Kidney tubule cell (primary cell): ENCODE measurements at regions not wholly inside any gene's neighbourhood (a gene's known extent, or its start where the extent isn't known, plus 50 kb on each side); places are given as distances from the start of the nearest gene placed in this dataset.
"Not testable (repeated sequence)": the region's sequence is repeated elsewhere in the genome, so short reads cannot be mapped to it uniquely, and the experiment has no call there.

Experiments
- DNase-seq: peaks from one replicate; pipeline ENCODE4 v3.0.0-alpha.2; 2018; ENCODE audit warnings: low spot score

DNA sequence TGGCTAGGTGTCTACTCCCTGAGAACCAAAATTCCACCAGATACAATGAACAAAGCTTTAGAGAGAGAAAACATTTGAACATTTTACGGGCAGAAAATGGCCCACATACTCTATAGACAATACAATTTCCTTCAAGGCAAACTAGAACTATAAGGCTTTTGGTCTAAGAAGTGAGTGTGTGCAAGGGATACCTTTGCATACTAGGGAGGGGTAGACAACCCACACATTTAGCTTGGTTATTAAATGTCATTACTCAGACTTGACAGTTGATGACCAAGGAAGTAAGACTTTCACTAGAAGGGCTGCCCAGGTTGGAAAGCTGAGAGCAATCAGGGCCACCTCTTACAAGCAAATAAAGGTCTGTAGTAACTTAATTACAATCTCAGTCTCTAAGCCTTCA, 64.0 kb upstream of the PLEKHM1 start:
- not testable (repeated sequence) for DNase-seq

DNA sequence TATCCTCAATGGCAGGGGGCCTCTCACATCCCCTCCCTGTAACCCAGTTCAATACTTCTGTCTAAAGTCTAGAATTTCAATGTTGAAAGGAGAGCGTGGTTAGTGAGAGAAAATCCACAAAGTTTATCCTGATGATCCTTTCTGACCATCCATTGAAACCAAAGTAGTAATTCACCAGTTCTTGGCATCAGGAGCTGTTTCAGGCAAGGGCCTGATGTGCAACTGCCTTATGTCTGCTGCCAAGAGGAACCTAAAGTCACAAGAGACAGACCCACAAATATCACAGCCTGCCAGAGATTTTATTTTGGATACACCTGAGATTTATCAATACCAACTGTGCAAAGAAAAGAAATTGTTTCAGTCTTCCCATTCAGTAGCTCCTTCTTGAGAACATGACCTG, 68.3 kb upstream of the PLEKHM1 start:
- not testable (repeated sequence) for DNase-seq

DNA sequence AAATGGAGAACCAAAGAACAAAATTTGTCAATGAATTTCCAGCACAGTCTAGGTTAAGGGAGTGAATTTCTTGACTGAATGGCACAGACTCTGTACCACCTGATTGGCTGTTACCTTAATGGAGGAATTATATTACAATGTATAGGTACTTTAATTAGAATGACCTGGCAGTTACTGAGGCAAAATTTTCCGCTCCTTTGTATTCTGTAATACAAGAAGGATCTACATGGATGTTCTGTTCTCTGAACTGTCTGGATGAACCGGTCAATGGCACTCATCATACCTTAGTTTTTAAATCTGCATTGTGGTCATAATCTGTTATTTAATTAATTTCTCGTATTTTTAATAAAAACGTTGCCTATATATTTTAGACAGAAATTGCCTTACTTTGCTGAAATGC, 72.3 kb upstream of the PLEKHM1 start:
- not testable (repeated sequence) for DNase-seq

DNA sequence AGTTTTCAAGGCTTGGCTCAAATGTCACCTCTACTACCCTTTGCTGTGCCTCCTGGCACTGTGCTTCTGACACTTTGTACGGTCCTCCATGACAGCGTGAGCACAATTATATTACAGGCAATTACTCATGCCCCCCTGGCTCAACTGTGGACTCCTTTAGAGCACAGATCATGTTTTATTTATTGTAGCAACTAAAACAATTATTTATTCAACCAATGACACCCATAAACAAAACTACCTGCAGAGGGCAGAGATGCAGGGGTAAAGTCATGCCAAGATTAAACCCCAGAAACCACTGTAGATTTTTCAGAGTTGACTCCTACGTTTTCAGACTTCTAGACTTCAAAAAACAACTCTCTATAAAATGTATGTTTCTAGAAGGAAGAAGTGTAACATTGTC, 72.8 kb upstream of the PLEKHM1 start:
- not testable (repeated sequence) for DNase-seq

DNA sequence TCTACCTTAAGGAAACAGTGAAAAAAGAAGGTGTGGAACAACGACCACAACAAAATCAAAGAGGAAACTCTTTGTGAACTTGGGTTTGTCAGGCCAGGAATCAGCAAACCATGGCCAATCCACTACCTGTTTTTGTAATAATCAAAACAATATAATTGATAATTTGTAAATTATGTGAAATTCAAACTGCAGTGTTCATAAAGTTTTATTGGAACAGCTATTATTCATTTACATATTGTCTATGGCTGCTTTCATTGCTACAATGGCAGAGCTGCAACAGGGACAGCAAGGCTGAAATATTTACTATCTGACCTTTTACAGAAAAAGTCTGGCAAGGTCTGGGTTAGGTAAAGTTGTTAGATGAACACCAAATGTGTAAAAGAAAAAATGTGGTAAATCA, 77.8 kb upstream of the PLEKHM1 start:
- DNase-seq = not testable (repeated sequence)

DNA sequence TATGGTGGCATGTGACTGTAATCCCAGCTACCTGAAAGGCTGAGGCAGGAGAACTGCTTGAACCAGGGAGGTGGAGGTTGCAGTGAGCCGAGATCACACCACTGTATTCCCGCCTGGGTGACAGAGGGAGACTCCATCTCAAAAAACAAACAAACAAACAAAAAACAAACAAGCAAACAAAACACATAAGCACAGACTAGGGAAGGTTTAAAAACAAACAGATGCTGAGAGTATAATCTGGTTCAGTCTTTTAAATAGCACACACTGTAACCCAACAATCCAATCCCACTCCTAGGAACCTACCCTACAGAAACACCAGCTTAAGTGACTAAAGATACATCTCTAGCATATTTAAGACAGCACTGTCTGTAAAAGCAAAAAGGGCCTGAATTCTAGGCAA, 82.8 kb upstream of the PLEKHM1 start:
- DNase-seq = peak; percentile 1

DNA sequence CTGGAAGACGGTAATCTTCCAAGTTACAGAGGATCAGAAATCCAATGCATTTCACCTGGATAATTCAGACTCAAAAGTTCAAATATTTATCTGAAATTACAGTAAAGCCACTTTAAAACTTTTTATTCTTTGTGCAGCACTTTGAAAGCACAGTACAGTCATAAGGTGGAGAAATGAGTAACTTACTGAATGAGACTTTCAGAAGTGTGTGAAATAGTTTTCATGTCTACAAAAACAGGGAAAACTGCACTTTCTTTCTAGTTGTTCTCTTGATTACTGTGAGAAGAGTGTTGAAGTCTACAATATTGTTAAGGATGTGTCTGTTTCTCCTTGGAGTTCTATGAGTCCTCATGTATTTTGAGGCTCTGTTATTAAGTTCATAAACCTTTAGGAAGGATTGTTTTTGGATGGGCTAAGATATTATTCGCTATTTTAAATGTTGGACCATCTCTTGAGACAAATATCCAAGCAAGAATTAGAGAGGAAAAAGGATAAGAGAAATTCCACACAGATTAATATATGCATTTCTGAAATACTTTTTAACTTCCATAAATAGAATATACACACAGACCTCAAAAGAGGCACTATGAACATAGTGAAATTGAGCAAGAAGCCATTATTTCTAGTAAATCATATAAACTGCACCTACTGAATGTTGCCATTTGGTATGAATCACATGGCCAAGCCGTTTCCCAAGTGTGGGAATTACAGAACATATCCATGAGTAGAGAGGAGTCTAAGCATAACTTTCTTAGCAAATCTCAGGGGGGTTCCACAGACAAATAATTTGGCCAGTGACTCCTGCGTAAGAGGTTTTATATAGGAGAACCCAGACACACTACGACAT, 83.6 kb upstream of the PLEKHM1 start:
- peak; percentile 1 for DNase-seq

DNA sequence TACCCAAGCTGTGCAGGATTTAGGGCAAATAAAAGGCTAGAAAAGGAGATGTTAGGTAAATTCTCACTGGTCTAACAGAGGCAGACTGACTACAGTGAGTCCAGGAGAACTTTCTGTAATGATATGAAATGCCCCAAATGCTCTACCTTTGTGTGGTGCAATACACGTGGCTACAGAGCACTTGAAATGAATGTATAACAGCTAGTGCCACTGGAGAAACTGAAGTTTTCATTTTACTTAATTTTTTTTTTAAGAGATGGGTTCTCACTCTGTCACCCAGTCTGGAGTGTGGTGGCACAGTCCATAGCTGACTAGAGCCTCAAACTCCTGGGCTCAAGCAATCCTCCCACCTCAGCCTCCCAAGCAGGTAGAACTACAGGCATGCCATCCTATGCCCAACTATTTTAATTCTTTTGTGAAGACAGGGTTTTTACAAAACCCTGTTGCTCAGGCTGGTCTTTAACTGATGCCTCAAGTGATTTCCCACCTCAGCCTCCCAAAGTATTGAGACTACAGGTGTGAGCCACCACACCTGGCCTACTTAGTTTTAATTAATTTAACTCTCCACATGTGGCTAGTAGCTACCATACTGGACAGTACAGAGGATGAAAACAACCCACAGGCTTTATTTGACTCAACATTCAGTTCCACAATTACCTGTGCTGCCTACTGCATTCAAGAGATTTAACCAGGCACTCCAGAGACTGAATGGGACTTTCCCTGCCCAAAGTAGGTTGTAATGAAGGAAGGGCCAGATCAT, 84.8 kb upstream of the PLEKHM1 start:
- peak; percentile 1 for DNase-seq

DNA sequence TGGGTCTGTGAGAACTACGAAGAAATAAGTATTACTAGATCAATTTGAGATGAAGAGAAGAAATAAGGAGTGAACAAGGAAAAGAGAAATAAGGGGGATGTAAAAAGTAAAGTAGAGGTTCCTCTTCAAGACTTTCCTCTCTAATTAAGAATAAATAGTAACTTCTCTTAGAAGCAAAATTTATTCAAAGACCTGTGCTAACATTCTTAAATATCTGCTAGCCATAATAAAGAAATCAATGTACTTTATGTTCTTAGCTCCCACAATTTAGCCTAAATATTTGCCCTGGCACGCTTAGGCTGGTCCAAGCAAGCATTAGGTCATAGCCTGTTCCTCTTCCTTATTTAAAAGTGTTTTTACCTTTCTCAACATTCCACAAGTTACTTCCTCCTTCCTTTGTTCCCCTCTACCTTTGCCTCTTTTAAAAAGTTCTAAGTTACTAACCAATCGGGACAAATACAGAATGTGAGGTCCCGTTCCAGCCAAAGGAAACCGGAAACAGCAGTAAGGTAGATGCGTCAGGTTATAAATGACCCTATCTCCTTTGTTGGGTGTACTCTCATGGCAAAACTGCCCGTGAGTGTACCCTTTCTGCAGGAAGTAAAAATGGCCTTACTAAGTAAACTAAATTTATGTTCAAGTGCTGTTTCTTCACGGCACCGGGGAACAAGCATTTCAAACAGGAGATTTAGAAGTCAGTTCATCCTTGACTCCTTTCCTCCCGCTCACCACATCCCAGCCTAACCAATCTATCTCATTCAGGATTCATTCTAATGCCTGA, 86.2 kb upstream of the PLEKHM1 start:
- peak; percentile 30 for DNase-seq

DNA sequence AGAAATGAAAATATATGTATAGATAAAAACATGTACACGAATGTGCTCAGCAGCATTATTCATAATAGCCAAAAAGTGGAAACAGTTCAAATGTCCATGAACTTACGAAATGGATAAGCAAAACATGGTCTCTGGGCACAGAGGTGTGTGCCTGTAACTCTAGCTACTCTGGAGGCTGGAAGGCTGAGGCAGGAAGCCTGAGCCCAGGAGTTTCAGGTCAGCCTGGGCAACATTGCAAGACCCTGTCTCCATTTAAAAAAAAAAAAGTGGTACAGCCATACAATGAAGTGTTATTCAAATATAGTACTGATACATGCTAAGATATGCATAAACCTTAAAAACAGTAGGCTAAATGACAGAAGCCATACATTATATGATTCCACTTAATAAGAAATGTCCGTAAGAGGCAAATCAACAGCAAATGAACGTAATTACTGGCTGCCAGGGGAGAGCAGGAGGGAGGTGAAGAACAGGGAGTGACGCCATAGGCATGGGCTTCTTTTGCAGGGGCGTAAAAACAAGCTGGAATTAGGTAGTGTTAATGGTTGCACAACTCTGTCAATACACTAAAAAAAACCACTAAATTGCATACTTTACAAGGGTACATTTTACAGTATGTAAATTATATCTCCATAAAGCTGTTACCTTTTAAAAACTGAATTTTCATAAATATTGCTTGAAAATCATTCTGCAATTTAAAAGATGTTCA, 87.2 kb upstream of the PLEKHM1 start:
- peak; percentile 0 for DNase-seq

DNA sequence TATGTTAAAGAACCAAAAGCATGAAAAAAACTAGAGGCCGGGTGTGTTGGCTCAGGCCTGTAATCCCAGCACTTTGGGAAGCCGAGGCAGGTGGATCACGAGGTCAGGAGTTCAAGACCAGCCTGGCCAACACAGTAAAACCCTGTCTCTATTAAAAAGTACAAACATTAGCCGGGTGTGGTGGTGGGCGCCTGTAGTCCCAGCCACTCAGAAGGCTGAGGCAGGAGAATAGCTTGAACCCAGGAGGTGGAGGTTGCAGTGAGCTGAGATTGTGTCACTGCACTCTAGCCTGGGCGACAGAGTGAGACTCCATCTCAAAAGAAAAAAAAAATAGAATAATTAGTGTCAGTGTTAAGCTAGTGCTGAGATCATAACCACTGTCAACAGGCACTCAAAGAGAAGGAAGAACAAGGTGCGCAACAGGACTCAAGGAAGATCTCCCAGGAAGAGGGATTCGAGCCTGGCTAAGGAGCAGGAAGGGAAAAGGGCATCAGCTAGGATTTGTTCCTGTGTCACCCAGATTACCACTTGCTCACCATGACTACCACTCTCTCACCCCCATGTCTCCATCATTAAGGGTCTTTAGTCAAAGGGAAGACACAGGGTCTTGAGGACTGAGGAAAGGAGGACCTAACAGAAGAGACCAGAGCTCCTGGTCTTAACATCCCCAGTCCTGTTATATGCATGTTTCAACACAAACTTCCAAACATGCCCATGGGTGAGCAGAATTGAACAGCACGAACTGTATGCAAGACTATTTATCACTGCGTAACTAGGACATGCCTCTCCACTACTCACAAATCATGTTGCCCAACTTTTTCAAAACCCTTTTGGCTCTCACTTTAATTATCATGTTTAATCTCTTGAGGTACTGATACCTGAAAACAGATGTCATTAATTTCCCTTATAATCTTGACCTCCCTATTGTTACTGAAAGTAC, 88.3 kb upstream of the PLEKHM1 start:
- DNase-seq = peak; percentile 1

DNA sequence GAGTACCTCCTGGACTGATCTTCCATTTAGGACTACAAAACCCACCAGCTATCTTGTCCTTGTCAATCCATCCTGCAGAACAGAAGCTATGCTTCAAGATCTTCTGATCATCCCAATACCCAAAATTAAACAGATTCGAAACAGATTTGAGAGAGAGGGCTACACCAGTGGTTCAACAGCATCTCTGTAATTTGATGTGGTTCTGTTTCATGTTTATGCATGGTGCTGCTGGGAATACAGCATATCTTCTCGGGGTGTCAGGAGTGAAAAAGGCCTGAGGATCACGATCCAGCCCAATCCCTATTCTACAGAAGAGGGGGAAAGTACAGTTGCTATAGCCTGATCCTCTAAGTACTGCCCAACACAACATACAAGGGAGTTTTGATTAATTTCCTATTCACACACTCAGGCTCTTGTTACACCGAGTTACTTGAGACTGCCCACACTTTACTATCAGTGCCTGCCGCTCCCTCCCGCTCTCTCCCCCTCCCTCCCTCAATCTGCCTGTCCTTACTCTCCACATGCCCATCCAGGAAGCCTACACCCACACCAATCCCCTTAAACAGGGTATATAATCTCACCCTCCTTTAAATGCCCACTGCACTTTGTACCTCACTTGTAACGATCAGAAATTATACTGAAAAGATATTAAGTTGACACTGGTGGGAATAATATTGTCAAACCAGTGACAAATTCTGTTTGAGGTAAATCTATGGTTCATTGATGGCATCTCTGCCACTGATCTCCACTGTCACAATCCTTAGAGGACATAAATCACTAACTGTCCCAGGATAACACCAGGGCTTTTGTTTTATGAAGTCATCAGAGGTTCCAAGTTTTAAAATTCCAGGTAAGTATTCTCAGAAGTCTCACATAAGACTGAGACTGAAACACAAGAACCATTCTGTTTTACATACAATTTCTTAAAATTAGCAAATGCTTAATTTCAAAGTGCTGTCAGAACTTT, 89.3 kb upstream of the PLEKHM1 start:
- DNase-seq = no peak

DNA sequence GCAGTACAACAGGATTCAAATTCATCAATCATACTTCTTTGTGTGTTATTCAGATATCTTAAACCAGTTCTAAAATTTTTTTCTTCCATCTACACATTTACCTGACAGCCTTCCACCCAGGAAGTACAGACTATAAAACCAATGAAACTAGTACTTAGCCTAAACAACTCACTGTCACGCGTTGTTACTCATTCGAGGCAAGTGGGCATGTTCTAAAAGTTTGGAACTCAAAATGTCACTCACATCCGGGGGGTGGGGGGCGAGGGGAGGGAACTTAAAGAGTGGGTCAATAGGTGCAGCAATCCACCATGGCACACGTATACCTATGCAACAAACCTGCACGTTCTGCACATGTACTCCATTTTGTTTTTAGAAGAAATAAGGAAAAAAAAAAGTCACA, 90.4 kb upstream of the PLEKHM1 start:
- DNase-seq = peak; percentile 23

DNA sequence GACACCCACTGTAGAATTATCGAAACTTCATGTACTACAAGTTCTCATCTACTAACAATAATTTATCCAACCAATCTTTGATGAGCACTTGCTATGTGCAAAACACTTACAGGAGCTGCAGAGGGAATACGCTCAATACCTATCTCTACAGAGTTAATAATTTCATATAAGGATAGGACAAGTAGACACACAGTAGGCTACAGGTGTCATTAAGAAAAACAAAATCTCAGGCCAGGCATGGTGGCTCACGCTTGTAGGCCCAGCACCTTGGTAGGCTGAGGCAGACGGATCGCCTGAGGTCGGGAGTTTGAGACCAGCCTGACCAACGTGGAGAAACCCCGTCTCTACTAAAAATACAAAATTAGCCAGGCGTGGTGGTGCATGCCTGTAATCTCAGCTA, 91.3 kb upstream of the PLEKHM1 start:
- DNase-seq = peak; percentile 1

DNA sequence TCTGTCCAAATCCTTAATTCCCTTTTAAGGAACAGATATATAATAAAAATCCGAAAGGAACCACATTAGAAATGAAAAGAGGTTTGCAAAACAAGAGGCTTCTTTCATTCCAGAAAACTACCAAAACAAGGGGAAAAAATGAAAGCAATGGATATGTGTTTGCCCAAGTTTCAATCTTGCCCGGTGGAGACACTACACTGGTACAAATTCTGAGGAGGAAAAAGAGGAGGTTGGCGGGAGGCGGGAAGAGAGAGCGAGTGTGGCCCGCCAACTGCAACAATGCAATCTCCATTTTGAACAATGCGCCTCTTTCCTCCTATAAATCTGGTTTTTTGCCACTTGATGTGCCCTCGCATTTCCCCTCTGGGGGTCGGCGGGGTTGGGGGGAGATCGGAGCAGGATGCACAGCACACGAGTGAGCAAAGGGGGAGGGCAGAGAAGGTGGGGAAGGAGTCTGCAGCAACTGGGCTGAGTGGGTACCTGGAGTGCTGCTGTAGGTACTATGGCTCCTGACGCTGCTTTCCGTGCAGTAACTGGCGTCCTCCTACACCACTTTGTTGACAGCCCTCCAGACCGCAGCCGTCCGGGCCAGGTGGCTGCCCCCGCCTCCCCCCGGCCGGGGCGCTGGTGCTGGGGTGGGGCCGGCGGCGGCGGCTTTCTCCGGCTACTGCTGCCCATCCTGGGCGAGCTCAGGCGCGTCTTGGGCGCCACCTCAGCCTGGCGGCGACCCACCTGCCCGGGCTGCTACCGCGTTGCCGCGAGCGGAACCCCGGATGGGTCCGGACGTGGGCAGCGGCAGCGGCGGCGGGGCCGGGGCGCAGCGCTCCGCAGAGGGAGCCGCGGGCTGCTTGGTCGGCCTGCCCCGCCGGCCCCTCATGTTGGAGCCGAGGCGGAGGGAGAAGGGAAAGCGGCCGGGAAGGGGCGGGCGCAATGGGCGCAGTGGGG, 93.8 kb upstream of the PLEKHM1 start:
- DNase-seq = peak; percentile 77

DNA sequence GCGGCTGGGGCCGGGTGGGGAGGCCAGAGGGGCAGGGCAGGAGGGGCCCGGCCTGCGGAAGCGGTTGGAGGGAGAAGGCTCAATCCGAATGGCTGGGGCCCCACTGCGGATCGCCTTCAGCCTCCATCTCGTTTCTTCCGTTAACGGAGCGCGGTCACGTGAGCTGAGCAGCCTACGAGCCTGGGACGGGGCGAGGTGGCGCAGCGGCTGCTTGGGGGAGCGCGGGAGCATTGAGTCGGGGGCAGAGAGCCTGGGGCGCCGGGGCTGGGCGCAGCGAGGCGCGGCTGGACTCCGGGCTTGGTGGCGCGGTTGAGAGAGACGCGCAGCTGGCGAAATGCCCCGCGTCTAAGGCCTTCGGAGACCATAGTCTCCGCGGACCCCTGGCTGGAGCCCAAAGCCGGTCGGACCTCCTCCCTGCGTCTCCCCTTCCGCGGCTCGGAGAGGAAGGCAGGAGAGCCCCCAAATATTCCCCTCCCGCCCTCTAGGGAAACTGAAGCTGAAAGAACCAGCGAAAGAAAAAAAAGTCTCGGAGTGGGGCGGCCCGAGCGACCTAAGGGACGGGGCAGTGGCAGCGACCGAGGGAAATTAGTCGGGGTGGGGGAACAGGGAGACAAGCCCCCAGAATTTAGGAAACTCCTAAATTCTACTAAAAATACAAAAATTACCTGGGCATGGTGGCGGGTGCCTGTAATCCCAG, 94.7 kb upstream of the PLEKHM1 start:
- peak; percentile 85 for DNase-seq

DNA sequence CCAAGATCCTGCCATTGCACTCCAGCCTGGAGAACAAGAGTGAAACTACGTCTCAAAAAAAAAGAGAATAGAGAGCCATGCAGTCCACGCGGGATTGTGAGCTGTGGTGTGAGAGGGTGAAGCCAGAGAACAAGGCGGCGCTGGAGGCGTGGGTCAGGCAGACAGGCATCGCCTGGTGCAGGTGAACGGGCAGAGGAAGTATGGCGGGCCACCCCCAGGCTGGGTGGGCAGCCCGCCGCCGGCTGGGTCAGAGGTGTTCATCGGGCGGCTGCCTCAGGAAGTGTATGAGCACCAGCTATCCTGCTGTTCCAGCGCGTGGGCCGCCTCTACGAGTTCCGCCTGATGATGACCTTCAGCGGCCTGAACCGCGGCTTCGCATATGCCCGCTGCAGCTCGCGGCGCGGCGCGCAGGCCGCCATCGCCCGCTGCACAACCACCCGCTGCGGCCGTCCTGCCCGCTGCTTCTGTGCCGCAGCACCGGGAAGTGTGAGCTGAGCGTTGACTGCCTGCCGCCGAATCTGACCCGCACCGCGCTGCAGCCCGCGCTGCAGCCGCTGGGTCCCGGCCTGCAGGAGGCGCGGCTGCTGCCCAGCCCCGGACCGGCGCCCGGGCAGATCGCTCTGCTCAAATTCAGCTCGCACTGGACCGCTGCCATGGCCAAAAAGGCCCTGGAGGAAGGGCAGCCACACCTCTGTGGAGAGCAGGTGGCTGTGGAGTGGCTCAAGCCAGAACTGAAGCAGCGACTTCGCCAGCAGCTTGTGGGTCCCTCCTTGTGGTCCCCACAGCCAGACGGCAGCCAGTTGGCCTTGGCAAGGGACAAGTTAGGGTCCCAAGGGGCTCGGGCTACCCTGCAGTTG, 95.5 kb upstream of the PLEKHM1 start:
- DNase-seq = peak; percentile 44
